HG03354 (cell line): ENCODE measurements at regions not wholly inside any gene's neighbourhood (a gene's known extent, or its start where the extent isn't known, plus 50 kb on each side); places are given as distances from the start of the nearest gene placed in this dataset.

Source experiments
- ATAC-seq: cut with Tn5 transposase; IDR thresholded peaks from one replicate; pipeline ENCODE4 v1.9.1; 2021; ENCODE audit warnings: mild to moderate bottlenecking; ENCODE audit not compliant: unreplicated experiment, poor library complexity, severe bottlenecking

DNA sequence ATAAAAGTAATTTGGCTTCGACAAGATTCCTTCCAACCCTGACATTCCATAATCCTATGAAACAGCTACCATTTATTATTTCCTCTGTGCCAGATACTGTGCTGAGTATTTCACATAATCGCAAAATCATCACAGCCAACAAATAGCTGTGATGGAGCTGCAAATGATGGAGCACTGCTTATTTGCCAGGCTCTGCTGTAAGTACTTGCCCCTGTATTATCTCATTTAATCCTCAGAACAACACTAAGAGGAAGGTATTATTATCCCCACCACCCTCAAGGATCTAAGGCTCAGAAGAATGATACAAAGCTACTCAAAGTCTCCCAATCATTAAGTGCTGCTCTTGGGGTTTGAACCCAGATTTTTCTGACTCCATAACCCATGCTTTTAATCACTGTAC lies 145.5 kb downstream of the CCDC34 start:
- no peak for ATAC-seq

DNA sequence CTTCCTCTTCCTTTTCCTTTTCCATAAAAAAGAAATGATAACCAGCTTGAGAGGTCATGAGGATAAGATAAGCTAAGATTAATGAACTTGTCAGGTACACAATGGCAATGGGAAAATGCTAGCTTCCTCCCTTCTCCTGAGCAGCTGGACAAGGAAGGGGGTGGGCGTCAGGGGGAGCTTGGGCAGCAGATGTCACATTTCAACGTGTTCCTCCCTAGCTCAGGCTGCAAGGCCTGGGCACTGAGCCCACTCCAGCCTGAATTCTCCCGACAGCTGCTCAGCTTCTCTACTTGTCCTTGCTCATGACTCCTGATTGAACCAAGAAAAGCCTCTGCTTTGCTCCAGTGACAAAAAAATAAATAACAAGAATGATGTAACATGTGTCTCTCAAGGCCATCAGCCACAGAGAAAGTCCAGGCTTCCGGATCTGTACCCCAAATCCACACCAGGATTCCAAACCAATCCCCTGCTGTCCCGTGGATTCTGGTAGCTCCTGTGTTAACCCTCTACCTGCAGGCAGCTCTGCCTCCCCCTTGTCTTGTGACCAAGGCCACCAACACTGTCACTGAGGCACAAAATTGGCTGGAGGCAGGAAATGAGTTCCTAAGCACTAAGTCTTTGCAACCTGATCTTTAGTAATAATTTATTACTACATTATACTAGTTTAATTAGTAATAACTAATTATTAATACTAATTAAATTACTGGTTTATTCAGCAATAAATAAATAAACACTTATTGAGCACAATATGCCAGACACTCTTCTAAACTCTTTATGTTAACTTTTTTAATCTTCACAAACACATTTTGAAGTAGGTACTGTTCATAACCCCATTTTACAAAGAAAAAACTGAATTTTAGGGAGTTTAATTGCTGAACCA lies 146.5 kb downstream of the CCDC34 start:
- no peak for ATAC-seq

DNA sequence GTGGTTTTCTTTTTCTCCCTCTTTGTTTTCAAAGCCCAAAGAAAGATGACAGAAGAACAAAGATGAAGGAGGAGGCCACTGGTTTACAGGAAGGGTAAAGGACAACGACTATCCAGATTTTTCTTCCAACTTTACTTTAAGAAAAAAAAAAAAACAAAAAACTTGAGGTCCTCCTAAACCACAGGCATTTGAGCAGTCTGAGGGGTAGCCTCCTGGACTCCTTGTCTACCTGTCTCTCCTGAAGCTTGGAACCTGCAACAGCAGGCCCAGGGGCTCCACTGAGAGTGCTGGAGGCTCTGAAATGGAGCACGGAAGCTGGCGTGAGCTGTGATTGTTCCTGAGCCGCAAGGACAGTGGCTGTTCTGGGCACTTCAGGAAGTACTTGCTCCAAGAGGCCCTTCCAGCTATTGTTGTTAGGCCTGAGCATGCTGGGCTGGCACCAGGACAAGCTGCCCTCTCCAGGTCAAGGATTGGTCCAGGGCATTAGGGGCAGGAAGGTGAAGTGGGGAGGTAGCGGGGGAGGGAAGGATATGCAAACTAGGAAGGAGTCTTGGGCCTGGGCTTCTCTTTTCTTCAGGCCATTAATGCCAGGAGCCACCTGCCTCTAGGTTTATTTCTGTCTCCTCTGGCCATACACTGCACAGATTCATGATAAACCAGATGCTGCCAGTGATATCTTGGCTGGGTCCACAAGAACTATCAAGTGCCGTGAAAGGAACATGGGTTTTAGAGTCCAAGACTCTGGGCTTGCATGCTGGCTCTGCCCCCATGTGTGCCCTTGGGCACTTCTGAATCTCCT lies 147.3 kb downstream of the CCDC34 start:
- ATAC-seq, result no peak

DNA sequence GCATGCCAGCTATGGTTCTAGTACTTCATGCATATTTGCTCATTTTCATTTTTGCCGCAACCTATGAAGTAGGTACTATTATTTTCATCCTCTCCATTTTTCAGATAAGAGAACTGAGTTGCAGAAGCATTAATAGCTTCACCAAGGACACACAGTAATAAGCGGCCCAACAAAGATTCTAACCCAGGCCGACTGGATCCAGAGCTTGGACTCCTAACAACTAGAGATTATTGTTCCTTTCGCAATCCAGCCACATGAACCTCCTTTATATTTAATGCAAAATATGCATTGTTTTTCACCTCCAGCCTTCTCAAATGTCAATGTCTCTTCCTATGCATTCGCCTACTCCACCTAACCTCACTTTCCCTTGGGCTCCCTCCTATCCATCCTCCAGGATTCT lies 148.3 kb downstream of the CCDC34 start:
- no peak for ATAC-seq

DNA sequence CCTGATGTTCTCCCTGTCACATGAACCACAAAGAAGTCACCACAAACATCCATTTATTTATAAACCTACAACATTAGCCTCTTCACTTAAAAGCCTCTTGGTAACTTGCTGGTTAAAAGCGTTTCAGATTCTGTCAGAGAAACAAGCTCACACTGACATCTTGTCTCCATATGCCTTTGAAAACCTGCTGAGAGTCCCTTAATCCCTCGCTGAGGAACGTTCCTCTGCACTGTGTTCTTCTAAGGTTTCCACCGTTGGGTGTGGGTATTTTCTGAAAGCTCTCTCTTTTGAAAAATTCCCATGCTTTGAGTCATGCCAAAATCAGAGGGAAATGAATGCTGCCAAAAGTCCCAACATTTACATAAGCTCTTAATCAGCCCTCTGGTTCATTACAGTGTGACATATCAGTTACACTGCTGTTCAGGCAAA lies 149.8 kb downstream of the CCDC34 start:
- ATAC-seq, result no peak

DNA sequence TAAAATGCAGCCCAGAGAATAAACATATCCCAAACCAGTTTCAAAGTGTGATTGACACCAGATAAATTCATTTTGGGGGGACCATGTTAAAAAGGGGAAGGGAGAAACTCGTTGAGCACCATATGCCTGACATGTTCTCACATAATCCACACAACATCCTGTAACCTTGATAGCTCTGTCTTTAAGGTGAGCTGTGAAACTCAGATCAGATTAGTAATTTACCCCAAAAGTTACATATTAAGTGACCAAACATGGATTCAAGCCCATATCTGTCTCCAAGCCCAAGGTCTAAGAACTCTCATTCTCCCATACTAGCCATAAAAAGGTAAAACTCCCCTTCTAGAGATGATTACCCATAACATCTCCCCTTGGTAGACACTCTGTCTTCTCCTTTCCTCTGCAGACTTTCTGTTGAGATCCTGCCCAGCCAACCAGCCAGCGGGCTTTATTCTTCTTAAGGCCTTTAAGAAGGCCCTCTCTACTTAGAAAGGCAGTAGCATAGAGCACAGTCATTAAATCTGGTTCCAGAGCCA lies 150.7 kb downstream of the CCDC34 start:
- ATAC-seq, result peak; percentile 63

DNA sequence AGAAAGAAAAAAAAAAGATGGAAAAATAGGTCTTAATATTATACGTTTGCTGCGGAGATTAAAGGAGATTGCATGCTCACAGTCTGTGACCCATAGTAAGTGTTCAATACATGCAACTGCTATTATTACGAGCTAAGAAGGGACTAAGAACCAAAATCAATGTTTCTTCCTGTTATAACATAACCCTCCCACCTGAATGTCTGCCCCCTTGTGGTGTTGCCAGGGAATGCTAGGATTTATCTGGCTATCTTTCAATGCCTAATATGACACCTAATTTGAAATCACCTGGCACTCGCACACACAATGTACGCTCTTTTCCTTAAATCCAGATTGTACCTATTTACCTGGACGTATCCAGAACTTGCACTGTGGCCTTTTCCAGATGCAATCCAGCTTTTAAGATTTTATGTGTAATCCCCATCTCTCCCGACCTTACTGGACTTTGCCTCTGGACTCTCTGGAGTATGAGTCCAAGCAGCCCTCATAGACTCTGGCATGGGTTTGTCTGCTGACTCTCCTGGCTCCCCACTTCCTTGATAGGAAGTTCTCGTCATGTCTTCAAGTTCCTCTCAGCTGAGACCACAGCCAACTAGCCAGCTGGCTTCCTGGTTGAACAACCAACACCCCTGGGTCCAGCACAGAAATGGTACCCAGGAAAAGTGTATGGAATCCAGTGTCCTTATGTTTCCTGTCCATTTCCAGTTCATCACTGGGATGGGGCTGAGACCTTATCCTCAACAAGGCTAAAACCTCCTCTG lies 151.5 kb downstream of the CCDC34 start:
- no peak for ATAC-seq

DNA sequence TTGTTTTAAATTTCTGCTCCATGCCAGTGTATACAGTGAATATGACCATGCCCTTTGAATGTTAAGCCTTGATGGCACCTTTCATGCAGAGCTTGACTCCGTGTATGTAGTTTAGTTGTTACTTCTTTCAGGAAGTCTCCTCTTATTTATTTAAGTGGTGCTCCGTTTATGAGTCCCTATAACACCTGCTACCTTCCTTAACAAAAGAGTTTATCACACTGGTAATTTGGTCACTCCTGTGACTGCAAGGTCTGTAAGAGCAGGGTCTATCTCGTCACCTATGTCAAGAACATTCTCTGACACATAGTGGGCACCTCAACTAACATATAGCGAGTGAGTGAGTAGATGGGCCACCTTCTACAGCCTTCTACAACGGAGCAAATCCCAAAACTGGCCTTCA lies 152.5 kb downstream of the CCDC34 start:
- no peak for ATAC-seq

DNA sequence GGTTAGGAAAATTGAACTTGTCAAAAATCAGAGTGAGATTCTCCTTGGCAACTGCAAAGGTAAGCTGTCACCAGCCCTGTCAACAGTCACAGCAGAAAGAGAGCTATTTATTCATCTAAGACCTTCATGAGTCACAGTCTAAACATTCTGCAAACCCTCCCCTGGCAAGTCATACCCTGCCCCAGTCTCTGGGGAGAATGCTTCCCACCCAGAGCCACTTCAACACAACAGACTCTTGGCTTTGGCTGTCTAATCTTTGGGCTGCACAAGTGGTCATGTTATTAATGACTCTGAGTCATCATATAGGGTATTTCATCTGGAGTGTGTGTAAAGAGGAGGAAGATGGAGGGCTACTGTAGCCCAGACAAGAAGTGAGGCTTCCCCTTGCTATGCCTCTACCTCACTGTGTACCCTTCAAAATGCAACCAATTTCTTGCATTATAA lies 153.4 kb downstream of the CCDC34 start:
- ATAC-seq, result peak; percentile 60

DNA sequence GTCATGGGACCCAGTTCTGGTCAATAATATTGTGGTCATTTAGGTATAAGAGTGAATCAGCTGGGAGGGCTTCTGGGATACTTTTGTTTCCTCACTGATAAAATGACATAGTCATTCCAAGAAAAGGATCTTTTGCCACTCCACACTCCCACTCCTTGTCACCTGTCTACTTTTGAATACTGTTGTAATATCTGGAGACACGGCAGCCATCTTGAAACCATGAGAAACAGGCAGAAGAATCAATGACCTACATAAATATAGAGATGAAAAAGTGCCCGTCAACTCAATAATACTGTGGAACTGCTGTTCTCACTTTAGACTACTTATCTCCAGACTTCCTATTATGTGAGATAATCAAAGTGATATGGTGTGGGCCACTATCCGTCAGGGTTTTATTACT lies 154.2 kb downstream of the CCDC34 start:
- ATAC-seq, result no peak

DNA sequence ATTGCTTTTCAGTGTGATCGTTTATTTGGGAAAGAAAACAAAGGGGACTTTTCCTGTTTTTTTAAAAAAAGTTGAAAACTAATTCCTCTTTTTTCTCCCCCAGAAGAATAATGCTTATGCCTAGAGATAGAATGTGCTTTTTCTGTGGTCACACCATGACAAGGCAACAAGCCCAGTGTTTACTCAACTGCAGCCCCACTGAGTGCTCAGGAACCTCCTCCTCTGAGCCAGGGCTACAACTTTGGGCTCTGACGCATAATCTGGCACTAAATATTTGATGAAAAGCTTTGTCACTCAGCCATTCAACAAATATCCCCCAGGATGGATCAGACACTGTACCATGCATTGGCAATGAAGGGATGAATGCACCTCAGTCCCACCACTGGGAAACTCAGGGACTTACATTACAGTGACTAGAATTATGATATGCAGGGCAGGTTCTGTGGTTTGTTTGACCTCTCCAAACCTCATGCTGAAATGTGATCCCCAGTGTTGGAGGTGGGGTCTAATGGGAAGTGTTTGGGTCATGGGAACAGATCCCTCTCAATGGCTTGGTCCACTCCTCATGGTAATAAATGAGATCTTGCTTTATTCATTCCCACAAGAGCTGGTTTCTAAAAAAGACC lies 155.9 kb downstream of the CCDC34 start:
- ATAC-seq, result no peak

DNA sequence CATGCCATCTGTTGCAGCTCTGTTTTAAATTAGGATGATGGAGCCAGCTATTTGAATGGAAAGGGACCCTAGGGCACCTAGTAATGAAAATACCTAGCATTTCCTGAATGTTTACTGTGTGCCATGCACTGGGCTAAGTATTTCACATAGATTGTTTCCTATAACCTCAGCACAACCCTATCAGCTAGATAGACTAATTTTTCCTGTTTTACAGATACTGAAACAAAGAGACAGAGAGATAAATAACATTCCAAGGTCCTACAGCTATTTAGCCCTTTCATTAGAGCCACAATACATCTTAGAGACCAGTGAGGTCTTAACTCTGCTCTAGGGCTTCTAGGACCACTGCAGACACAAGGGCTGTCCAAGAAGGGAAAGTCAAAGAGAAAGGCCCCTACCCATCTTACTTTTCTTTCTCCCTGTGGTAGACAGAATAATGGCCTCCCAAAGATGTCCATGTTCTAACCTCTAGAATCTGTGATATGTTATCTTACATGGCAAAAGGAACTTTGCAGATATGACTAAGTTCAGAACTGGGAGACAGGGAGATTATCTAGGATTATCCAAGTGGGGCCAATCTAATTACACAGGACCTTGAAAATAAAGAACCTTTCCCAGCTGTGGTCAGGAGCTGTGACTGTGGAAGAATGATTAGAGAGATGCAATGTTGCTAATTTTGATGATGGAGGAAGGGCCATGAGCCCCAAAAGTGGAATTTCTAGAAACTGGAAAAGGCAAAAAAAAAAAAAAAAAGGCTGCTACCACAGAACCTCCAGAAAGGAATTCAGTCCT lies 157.0 kb downstream of the CCDC34 start:
- no peak for ATAC-seq

DNA sequence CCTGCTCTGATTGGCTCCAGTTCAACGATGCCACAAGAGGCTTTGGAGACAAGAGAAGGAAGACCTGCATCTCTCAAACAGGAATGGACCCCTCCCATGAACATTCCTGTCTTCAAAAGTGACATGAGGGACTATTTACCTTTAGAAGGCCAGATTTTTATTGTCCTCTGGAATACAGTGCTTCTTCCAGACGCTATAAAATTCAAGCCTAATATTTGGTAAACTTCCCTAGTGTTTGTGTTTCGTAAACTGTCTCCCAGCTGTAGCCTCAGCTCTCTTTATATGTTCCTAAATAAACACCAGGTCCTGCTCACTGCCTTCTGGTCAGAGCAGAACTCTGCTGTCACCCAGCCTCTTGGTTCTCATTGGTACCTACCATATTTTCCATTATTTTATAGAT lies 157.8 kb downstream of the CCDC34 start:
- ATAC-seq, result no peak

DNA sequence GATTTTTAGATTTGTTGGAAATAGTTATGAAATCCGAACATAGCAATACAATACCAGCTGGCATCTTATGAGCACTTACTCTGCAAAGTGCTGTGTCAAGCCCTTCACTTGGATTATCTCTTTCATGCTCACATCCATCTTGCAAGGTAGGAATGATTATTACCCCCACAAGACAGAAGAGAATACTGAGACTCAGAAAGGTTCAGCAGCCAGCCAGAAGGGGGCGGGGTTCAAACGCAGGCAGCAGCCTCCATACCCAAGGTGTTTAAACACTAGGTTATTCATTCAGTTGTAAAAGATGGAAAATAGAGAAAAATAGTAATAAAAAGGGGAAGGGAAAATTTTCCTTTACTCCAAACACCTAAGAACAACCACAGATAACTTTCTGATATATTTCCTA lies 158.5 kb downstream of the CCDC34 start:
- ATAC-seq, result peak; percentile 53

DNA sequence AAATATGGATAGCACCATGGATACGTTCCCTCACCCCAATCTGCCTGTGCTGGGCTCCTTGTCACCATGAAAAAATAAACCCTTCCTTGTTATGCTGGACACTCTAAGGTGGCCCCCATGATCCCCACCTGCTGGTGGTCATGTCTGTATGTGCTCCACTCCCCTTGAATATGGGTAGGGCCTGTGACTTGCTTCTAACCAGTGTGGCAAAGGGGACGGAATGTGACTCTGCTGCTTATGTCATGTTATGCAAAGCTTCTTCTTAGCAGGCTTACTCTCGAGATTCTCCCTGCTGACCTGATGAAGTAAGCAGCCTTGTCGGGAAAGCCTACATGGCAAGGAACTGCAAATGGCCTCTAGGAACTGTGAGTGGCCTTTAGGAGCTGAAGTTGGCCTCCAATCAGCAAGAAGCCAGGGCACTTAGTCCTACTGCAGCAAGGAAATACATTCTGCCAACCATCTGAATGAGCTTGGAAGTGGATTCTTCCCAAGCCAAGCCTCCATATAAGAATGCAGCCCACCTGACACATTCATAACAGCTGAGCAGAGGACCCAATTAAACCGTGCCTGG lies 159.9 kb downstream of the CCDC34 start:
- ATAC-seq, result no peak

DNA sequence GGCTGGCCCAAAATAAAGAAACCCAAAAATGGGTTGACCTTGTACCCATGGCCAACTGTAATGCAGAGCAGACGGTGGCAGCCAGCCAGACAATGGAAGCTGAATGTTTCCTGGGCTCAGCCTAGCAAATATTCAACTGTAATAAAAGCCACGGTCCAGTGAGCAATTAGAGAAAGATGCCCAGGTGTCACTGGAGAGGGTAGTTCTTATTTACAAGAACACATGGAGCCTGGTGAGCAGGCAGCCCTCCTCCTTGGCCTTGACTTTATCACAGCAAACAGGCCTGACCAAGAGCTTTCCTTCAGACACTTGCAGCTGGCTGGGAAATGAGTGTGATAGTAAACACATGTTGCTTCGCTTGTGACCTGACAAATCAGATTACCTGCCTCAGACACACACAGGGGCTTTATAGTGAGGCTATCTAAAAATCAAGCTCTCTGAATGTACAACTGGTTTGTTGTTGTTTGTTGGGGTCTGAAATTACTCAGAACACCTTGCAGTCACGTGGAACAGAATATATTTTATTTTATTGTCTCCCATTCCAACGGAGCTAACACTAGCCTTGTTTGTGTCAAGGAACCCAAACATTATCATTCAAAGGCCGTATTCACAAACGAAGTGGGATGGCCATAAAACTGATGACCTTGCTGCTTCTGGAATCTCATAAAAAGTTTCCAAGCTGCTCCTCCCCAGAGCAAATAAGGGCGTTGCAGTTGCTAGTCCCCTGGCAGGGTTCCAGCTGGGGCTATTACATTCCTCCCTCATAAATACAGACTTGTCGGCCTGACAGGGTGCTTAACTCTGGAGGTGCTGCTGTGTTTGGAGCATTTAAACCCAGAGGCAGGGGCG lies 161.1 kb downstream of the BBOX1 start:
- no peak for ATAC-seq

DNA sequence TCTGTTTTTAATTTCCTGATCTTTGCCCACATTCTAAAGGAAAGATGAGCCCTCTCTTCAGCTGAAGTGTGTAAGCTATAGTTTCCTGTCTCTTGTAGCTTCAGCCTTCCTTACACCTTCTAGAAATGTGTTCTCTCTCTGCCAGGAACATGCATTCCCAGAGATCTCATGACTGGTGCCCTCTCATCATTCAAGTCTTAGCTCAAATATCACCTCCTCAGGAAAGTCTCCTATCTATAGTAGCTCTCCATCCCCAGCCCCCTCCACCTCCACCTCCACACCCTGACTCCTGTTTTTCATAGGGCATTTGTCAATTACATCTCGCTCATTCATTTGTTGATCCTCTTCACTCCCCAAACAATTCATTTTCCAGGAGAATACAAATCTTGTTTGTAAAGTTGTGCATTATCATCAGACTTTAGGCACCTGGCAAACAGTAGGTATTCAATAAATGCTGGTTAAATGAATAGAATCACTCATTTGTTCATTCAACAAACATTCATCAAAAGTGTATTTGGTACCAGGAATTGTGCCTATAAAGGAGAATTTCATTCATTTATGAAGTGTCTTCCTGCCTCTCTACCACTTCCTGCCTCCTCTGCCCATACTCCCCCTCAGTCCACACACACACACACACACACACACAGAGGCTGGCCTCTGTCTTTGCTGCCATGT lies 160.3 kb downstream of the BBOX1 start:
- no peak for ATAC-seq
